OCI-LY7 (cell line): ENCODE measurements at regions not wholly inside any gene's neighbourhood (a gene's known extent, or its start where the extent isn't known, plus 50 kb on each side); places are given as distances from the start of the nearest gene placed in this dataset.

Source experiments
- BruUV-seq: library from RNA; stranded (reverse); fragments of 400-500 nt; replicated peaks from 2 replicates; lab custom pipeline; 2021; lab: Mats Ljungman, UMichigan
- CTCF ChIA-PET: fragments of 300-600 bp; sonication (Branson Sonifier 250); formaldehyde crosslinking; loops from one replicate; lab custom pipeline; 2022; ENCODE audit warnings: antibody characterized with exemption; ENCODE audit not compliant: unreplicated experiment; lab: Charles Lee
- POLR2A ChIA-PET: fragments of 300-600 bp; sonication (Branson Sonifier 250); formaldehyde crosslinking; loops from one replicate; lab custom pipeline; 2022; ENCODE audit warnings: antibody characterized with exemption; lab: Charles Lee
- DNase-seq: peaks from one replicate; pipeline ENCODE4 v3.0.0-alpha.2; 2015; ENCODE audit warnings: low spot score
- H2AFZ ChIP-seq: fragments of 200-600 bp; sonication (generic), shearing (Covaris generic); 2 replicates; pipeline ENCODE4 v1.6.1; 2014; ENCODE audit warnings: mild to moderate bottlenecking, antibody characterized with exemption, low read length, moderate library complexity
- H3K27ac ChIP-seq: fragments of 200-600 bp; sonication (generic); 2 replicates; pipeline ENCODE4 v1.5.1; 2014; ENCODE audit warnings: mixed run types, low read depth, mild to moderate bottlenecking, moderate library complexity, low read length, inconsistent platforms; ENCODE audit not compliant: poor library complexity, severe bottlenecking
- H3K36me3 ChIP-seq: fragments of 200-600 bp; sonication (generic); 2 replicates; pipeline ENCODE4 v1.6.1; 2014; ENCODE audit warnings: mild to moderate bottlenecking, antibody characterized with exemption, low read length, moderate library complexity, mixed read lengths; ENCODE audit not compliant: insufficient read depth
- H3K4me1 ChIP-seq: fragments of 200-600 bp; sonication (generic); 2 replicates; pipeline ENCODE4 v1.5.1; 2014; ENCODE audit warnings: mild to moderate bottlenecking, low read length; ENCODE audit not compliant: insufficient read depth, poor library complexity, severe bottlenecking
- H3K4me2 ChIP-seq: fragments of 200-600 bp; sonication (generic); 2 replicates; pipeline ENCODE4 v1.6.1; 2014; ENCODE audit warnings: mild to moderate bottlenecking, low read length
- H3K4me3 ChIP-seq: fragments of 200-600 bp; sonication (generic); 2 replicates; pipeline ENCODE4 v1.5.1; 2014; ENCODE audit warnings: mild to moderate bottlenecking, low read depth, low read length; ENCODE audit not compliant: poor library complexity, severe bottlenecking
- H3K79me2 ChIP-seq: fragments of 200-600 bp; sonication (generic); 2 replicates; pipeline ENCODE4 v1.6.1; 2016; ENCODE audit warnings: low read depth, mild to moderate bottlenecking, low read length, moderate library complexity, mixed read lengths; ENCODE audit not compliant: insufficient read depth
- H3K9me2 ChIP-seq: fragments of 200-600 bp; sonication (generic); 2 replicates; pipeline ENCODE4 v1.6.1; 2016; ENCODE audit warnings: mild to moderate bottlenecking, low read length, mixed read lengths; ENCODE audit not compliant: insufficient read depth
- H3K9me3 ChIP-seq: fragments of 200-600 bp; sonication (generic); 2 replicates; pipeline ENCODE4 v1.6.1; 2014; ENCODE audit warnings: mild to moderate bottlenecking, mixed run types, low read length, mixed read lengths
- H4K20me1 ChIP-seq: fragments of 200-600 bp; sonication (generic); 2 replicates; pipeline ENCODE4 v1.6.1; 2014; ENCODE audit warnings: mild to moderate bottlenecking, antibody characterized with exemption, low read length, moderate library complexity, mixed read lengths; ENCODE audit not compliant: insufficient read depth
- CTCF ChIP-seq: fragments of 200-600 bp; sonication (generic); conservative IDR thresholded peaks from 2 replicates; pipeline ENCODE4 v1.5.1; 2014; ENCODE audit warnings: mild to moderate bottlenecking, antibody characterized with exemption, low read length, moderate library complexity, mixed read lengths
- EZH2phosphoT487 ChIP-seq: fragments of 200-600 bp; sonication (generic); IDR thresholded peaks from 2 replicates; pipeline ENCODE4 v1.6.1; 2018; ENCODE audit warnings: low read depth, borderline replicate concordance, mild to moderate bottlenecking, mixed run types, antibody characterized with exemption, low read length, moderate library complexity, mixed read lengths
- intact Hi-C: fragments of 100-400 bp; cut with micrococcal nuclease; formaldehyde crosslinking; loops from one replicate; pipeline ENCODE4 v1.10.0; 2022; ENCODE audit not compliant: unreplicated experiment

DNA sequence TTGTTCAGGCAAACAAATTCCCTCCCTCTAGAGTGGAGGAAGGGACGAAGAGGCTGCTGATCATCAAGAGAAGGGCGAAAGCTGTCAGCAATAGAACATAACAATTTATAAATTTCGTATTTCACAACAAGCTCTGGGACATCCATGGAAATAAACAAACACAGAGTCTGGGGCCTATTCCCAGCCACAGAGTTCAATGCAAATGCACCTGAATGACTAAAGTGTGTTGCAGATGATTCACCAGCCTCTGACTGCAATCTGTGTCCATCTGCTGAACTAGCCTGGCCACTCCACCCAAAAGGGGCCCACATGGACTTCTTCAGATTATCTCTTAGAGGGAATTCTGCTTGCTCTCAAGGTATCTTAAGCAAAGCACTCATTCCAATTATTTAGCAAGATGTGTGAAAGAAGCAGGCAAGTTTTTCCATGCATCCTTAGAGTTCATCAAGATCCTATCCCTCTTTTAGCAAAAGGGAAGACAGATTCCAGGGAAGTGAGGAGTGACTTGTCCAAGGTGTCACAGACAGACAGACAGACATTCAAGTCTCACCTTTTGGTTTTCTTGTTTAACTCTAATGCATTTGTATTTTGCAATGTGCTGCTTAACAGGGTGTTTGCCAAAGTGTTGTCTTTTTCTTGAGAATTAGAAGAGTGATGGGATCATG lies 307.8 kb upstream of the PAPPA start:
- Histone ChIP-seq H2AFZ (no peak overlapping the region), H3K4me1 (no peaks in the 10 kb centered on the region), H3K9me2 (no peaks in the 10 kb centered on the region), H3K4me3 (no peak overlapping the region), H3K36me3 (no peaks in the 10 kb centered on the region), H3K79me2 (no peaks in the 10 kb centered on the region), H3K4me2 (no peak overlapping the region), H4K20me1 (no peaks in the 10 kb centered on the region), H3K9me3 (no peaks in the 10 kb centered on the region), H3K27ac (no peak overlapping the region)
- BruUV-seq, result no TSS peak
- TF ChIP-seq CTCF, result no peak
- CTCF ChIA-PET, result no interaction called here
- no peak for DNase-seq
- intact Hi-C loops, result no loop called here
- POLR2A ChIA-PET, result no interaction called here

GRCh38 chr9:115847216-115847615 lies 306.4 kb upstream of the PAPPA start:
- TF ChIP-seq EZH2phosphoT487, result no peak
- no peak for TF ChIP-seq CTCF
- POLR2A ChIA-PET, result no interaction called here
- no TSS peak for BruUV-seq
- Histone ChIP-seq H3K27ac (no peak overlapping the region), H3K4me1 (no peaks in the 10 kb centered on the region), H3K79me2 (no peaks in the 10 kb centered on the region), H3K36me3 (no peaks in the 10 kb centered on the region), H3K9me2 (no peaks in the 10 kb centered on the region), H3K4me3 (no peak overlapping the region), H3K9me3 (no peaks in the 10 kb centered on the region), H2AFZ (no peak overlapping the region), H4K20me1 (no peaks in the 10 kb centered on the region), H3K4me2 (no peak overlapping the region)
- no peak for DNase-seq
- CTCF ChIA-PET, result no interaction called here
- intact Hi-C loops, result no loop called here

DNA sequence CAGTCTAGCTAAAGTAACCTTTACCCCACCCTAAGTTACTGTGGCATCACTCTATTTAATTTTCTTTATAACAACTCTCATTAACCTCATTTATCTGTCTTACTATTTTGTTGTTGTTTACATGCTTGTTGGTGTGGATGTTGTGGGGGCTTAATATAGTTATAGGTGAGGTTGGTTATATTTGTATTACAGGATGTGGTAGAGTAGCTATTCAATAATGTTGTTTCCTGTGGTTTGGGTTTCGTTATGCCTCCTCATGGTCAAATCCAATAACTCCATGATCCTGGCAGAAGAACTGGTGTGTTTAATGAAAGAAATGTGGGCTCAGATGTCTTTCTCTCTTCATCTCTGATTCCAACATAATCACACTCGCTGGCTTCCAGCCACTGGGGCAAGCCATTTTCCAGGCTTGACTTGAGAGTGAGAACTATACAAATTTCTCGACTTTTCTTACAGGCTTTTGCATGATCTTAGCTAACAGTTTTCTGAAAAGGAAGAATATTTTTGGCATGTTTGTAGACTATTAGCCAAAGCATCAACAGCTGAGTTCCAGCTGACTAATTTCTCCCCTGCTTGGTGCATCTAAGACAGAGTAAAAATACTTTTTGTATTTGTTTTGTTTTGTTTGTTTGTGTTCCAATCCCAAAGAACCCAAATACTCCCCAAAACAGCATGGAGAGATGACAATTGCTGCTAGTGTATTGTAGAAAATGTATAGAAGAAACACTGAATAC lies 303.7 kb upstream of the PAPPA start:
- Histone ChIP-seq H3K4me2 (no peak overlapping the region), H3K4me3 (no peak overlapping the region), H3K9me3 (no peaks in the 10 kb centered on the region), H3K27ac (no peak overlapping the region), H3K4me1 (no peaks in the 10 kb centered on the region), H3K9me2 (no peaks in the 10 kb centered on the region), H3K36me3 (no peaks in the 10 kb centered on the region), H4K20me1 (no peaks in the 10 kb centered on the region), H2AFZ (no peak overlapping the region), H3K79me2 (no peaks in the 10 kb centered on the region)
- BruUV-seq, result no TSS peak
- ChIA-PET CTCF (no interaction called here), POLR2A (no interaction called here)
- TF ChIP-seq CTCF (no peak), EZH2phosphoT487 (no peak)
- intact Hi-C loops, result no loop called here
- DNase-seq, result no peak
